Testis (tissue), 2 donors: ENCODE measurements at regions not wholly inside any gene's neighbourhood (a gene's known extent, or its start where the extent isn't known, plus 50 kb on each side); places are given as distances from the start of the nearest gene placed in this dataset.

Source experiments
- DNase-seq: peaks from one replicate; pipeline ENCODE4 v3.0.0-alpha.2; 2019
- H3K27ac ChIP-seq, 2 donors: fragments of 200-600 bp; sonication (generic); one replicate each; pipeline ENCODE4 v1.5.1; 2019
- H3K27me3 ChIP-seq: fragments of 200-600 bp; sonication (generic); one replicate; pipeline ENCODE4 v1.5.1; 2019
- H3K36me3 ChIP-seq: fragments of 200-600 bp; sonication (generic); one replicate; pipeline ENCODE4 v1.5.1; 2017; ENCODE audit warnings: low read depth; ENCODE audit errors: missing control alignments
- H3K4me1 ChIP-seq: fragments of 200-600 bp; sonication (generic); one replicate; pipeline ENCODE4 v1.5.1; 2019
- H3K4me3 ChIP-seq, 2 donors: fragments of 200-600 bp; sonication (generic); one replicate each; pipeline ENCODE4 v1.5.1; 2017 to 2019
- H3K9me3 ChIP-seq: fragments of 200-600 bp; sonication (generic); one replicate; pipeline ENCODE4 v1.5.1; 2017
- CTCF ChIP-seq, 3 experiments: fragments of 450-650 bp in 2 of 3; fragments of 200-600 bp in 1 of 3; sonication (generic) in 1 of 3; IDR thresholded peaks; one replicate each; pipeline ENCODE4 v1.5.1; 2016 to 2019; ENCODE audit warnings: antibody characterized with exemption in 3 of 3, mild to moderate bottlenecking in 2 of 3, moderate library complexity in 1 of 3
- POLR2A ChIP-seq: fragments of 450-650 bp; IDR thresholded peaks from one replicate; pipeline ENCODE4 v1.6.1; 2017; ENCODE audit warnings: antibody characterized with exemption, mild to moderate bottlenecking, moderate library complexity
- WGBS, 2 donors: methylation state at CpG; one replicate each; pipeline ENCODE4 v1.1.5; 2018; 5-methylcytosine and 5-hydroxymethylcytosine counted together
- intact Hi-C: fragments of 100-400 bp; cut with DNase I; formaldehyde crosslinking; loops from one replicate; pipeline ENCODE4 v1.15.1; 2023; ENCODE audit warnings: low total_unique reads

- intact Hi-C loops: no loop called here
- no peaks in the 10 kb centered on the region for H3K9me3 ChIP-seq
- TF ChIP-seq CTCF (IDR thresholded peaks at IDR 0.05): no peak
- no peak for TF ChIP-seq POLR2A
- H3K27ac ChIP-seq: no peak overlapping the region
- no peaks in the 10 kb centered on the region for H3K4me1 ChIP-seq
- no peaks in the 10 kb centered on the region for H3K27me3 ChIP-seq
- H3K36me3 ChIP-seq: no peaks in the 10 kb centered on the region
- DNase-seq: no peak
- H3K4me3 ChIP-seq: no peak overlapping the region
These were observed 85.0 kb upstream of the STAC start for GRCh38 chr3:36295296-36295695.

GRCh38 chr3:36297195-36297594, 83.1 kb upstream of the STAC start:
- intact Hi-C loops: no loop called here
- Histone ChIP-seq H3K27me3 (no peaks in the 10 kb centered on the region), H3K4me1 (no peaks in the 10 kb centered on the region), H3K4me3 (no peak overlapping the region), H3K27ac (no peak overlapping the region), H3K9me3 (no peaks in the 10 kb centered on the region), H3K36me3 (no peaks in the 10 kb centered on the region)
- TF ChIP-seq POLR2A (no peak), CTCF (IDR thresholded peaks at IDR 0.05) (no peak)
- 61 to 62% methylated on average over 3 of the region's 3 CpGs for WGBS, 2 donors
- no peak for DNase-seq

DNA sequence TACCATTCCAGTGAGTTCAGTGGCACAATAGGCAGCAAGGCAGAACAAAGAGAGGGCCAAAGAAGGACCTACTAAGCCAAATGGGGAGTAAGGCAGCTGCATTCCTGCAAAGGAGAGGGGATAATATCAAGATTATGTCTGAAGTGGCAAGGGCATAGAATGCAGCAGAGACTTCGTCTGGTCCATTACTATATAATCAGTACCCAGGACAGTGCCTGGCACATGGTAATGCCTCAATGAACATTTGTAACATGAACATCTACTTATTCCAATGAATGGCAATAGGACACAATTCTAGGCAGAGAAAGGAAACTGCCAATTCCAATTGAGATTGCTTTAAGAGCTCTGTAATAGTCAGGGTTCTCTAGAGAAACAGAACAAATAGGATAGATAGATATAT, 82.1 kb upstream of the STAC start:
- no peaks in the 10 kb centered on the region for H3K36me3 ChIP-seq

GRCh38 chr3:36302158-36302509, 78.2 kb upstream of the STAC start:
- Histone ChIP-seq H3K4me3 (no peak overlapping the region), H3K27me3 (no peaks in the 10 kb centered on the region), H3K4me1 (no peaks in the 10 kb centered on the region), H3K9me3 (no peaks in the 10 kb centered on the region), H3K36me3 (no peaks in the 10 kb centered on the region), H3K27ac (no peak overlapping the region)
- no peak for DNase-seq
- 78 to 92% methylated on average over 1 of the region's 1 CpG for WGBS, 2 donors
- no peak for TF ChIP-seq CTCF (IDR thresholded peaks at IDR 0.05)
- TF ChIP-seq POLR2A: no peak
- intact Hi-C loops: no loop called here

More for the DNA sequence above, 82.1 kb upstream of the STAC start:
- no peak overlapping the region for H3K27ac ChIP-seq
- H3K9me3 ChIP-seq: no peaks in the 10 kb centered on the region
- H3K4me1 ChIP-seq: no peaks in the 10 kb centered on the region
- intact Hi-C loops: no loop called here
- 76 to 97% methylated on average over 1 of the region's 1 CpG for WGBS, 2 donors
- H3K27me3 ChIP-seq: no peaks in the 10 kb centered on the region
- no peak overlapping the region for H3K4me3 ChIP-seq
- TF ChIP-seq CTCF (IDR thresholded peaks at IDR 0.05) (no peak), POLR2A (no peak)
- no peak for DNase-seq

DNA sequence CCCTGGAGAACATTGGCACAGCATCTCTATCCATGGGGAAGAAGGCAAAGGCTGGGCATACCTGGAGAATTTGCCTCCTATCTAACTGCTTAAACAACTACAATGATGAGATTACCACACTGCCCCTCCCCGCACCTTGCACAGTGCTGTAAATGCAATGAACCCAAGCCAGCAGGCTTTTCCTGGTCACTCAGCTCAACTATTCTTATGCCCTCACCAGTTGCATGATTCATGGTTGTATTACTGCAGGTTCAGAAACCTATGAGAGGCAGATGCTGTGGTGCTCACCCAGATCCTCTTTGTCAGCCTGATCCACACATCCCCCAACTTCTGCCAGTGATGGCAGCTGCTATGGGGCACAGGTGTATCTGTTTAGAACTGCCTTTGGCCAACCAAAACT, 77.7 kb upstream of the STAC start:
- no peaks in the 10 kb centered on the region for H3K4me1 ChIP-seq
- H3K27me3 ChIP-seq: no peaks in the 10 kb centered on the region
- TF ChIP-seq POLR2A: no peak
- TF ChIP-seq CTCF (IDR thresholded peaks at IDR 0.05): no peak
- 86 to 90% methylated on average over 1 of the region's 1 CpG for WGBS, 2 donors
- intact Hi-C loops: no loop called here
- no peak overlapping the region for H3K4me3 ChIP-seq
- H3K9me3 ChIP-seq: no peaks in the 10 kb centered on the region
- no peak overlapping the region for H3K27ac ChIP-seq
- H3K36me3 ChIP-seq: no peaks in the 10 kb centered on the region
- DNase-seq: no peak
